ENCODE measurements at regions not wholly inside any gene's neighbourhood (a gene's known extent, or its start where the extent isn't known, plus 50 kb on each side); places are given as distances from the start of the nearest gene placed in this dataset.

GRCh38 chr1:200311256-200311655 is 98.6 kb downstream of the ZNF281 start:
- Mint-ChIP-seq H3K36me3 (ENCODE audit: insufficient read depth in 1 of 3, low read depth in 3 of 3) (no peaks in the 10 kb centered on the region), H3K27ac (no peak overlapping the region), H3K9me3 (no peaks in the 10 kb centered on the region), H3K27me3 (ENCODE audit: low read depth) (no peaks in the 10 kb centered on the region), H3K4me3 (no peak overlapping the region), H3K4me1 (peaks cover 13 to 16% of the 10 kb centered on the region in 2 experiments)
- no peak overlapping the region for H2AFZ ChIP-seq (ENCODE audit: low read length)
- no peaks in the 10 kb centered on the region for H3K9me3 ChIP-seq (ENCODE audit: control insufficient read depth, low read depth, low read length)
- no peak overlapping the region for H3K4ac ChIP-seq (ENCODE audit: low read depth, low read length)
- no peak overlapping the region for H4K5ac ChIP-seq (ENCODE audit: insufficient read length, low read depth, low read length)
- DNase-seq, result no peak
- H3K27ac ChIP-seq (ENCODE audit: insufficient read length, low read depth, low read length), result no peak overlapping the region
- no peak overlapping the region for H4K8ac ChIP-seq (replicated peaks; ENCODE audit: insufficient read length, low read depth, low read length)
- H3K14ac ChIP-seq (ENCODE audit: insufficient read depth, low read length), result no peak overlapping the region
- H3K56ac ChIP-seq (ENCODE audit: insufficient read length, low read depth, low read length), result no peak overlapping the region
- H4K91ac ChIP-seq (ENCODE audit: insufficient read length, low read depth, low read length), result no peak overlapping the region
- no peak overlapping the region for H2AK5ac ChIP-seq (ENCODE audit: insufficient read length, low read length)
- H2BK5ac ChIP-seq (ENCODE audit: insufficient read length, low read length), result no peak overlapping the region
- H3K23me2 ChIP-seq (ENCODE audit: insufficient read length, low read depth, low read length, poor library complexity, severe bottlenecking), result no peaks in the 10 kb centered on the region
- no peak for TF ChIP-seq CTCF (conservative IDR thresholded peaks at IDR 0.05)
- H3K23ac ChIP-seq (ENCODE audit: insufficient read length, low read depth, low read length), result no peak overlapping the region
- H2BK120ac ChIP-seq (ENCODE audit: low read depth, low read length, poor library complexity, severe bottlenecking), result no peak overlapping the region
- no peaks in the 10 kb centered on the region for H3K4me1 ChIP-seq (ENCODE audit: insufficient read depth, low read length)
- no peaks in the 10 kb centered on the region for H4K20me1 ChIP-seq (ENCODE audit: control insufficient read depth, insufficient read depth, insufficient read length)
- no peak overlapping the region for H3K9ac ChIP-seq (ENCODE audit: extremely low read depth, insufficient read length, low read length)
- H3K79me1 ChIP-seq (ENCODE audit: insufficient read depth, low read depth, low read length, poor library complexity, severe bottlenecking), result no peaks in the 10 kb centered on the region
- no peak overlapping the region for H3T11ph ChIP-seq (ENCODE audit: low read length)
- no peak overlapping the region for H2BK12ac ChIP-seq (ENCODE audit: insufficient read length, low read depth, low read length)
- WGBS (ENCODE audit: extremely low coverage, insufficient read length, low lambda C conversion rate), result no CpG with 5 or more reads among the region's 1 CpG
- H3K4me2 ChIP-seq (ENCODE audit: insufficient read depth, insufficient read length, low read length), result no peak overlapping the region
- no peak overlapping the region for H3K18ac ChIP-seq (ENCODE audit: insufficient read length, low read depth, low read length)
- no peaks in the 10 kb centered on the region for H3K79me2 ChIP-seq (ENCODE audit: insufficient read depth, low read length)
- no peaks in the 10 kb centered on the region for H3K27me3 ChIP-seq (ENCODE audit: insufficient read depth, low read length)
- no peak overlapping the region for H2BK20ac ChIP-seq (ENCODE audit: low read depth, low read length, poor library complexity, severe bottlenecking)
- no peak overlapping the region for H2BK15ac ChIP-seq (ENCODE audit: low read depth, low read length)

All from H9 (cell line).